ENCODE measurements at regions not wholly inside any gene's neighbourhood (a gene's known extent, or its start where the extent isn't known, plus 50 kb on each side); places are given as distances from the start of the nearest gene placed in this dataset.

- TF ChIP-seq YY1 (IDR thresholded peaks at IDR 0.05; ENCODE audit: insufficient read depth, insufficient read length) (no peak), SUZ12 (IDR thresholded peaks at IDR 0.05; ENCODE audit: extremely low read depth, insufficient read depth, insufficient read length) (no peak)
These were observed 294.6 kb downstream of the PCNX1 start for GRCh38 chr14:71201840-71202239.
